Esophagus muscularis mucosa (tissue), 4 donors: ENCODE measurements at regions not wholly inside any gene's neighbourhood (a gene's known extent, or its start where the extent isn't known, plus 50 kb on each side); places are given as distances from the start of the nearest gene placed in this dataset.

Experiments used
- EP300 ChIP-seq: sonication (generic); formaldehyde crosslinking; IDR thresholded peaks from one replicate; pipeline ENCODE4 v1.6.1; 2017; ENCODE audit warnings: antibody characterized with exemption
- POLR2A ChIP-seq: fragments of 450-650 bp; IDR thresholded peaks from one replicate; pipeline ENCODE4 v1.6.1; 2017; ENCODE audit warnings: antibody characterized with exemption, moderate library complexity, mild to moderate bottlenecking, low read depth
- POLR2AphosphoS5 ChIP-seq, 2 donors: sonication (generic); formaldehyde crosslinking; IDR thresholded peaks; one replicate each; pipeline ENCODE4 v1.6.1; 2017; ENCODE audit warnings: antibody characterized with exemption in 2 of 2
- TF ChIP-seq, protein P1 (sequence below), 3 experiments: fragments of 200-600 bp in 2 of 3; fragments of 450-650 bp in 1 of 3; sonication (generic) in 2 of 3; IDR thresholded peaks; one replicate each; pipeline ENCODE4 v1.5.1; 2017 to 2019; ENCODE audit warnings: antibody characterized with exemption in 3 of 3, mild to moderate bottlenecking in 2 of 3, moderate library complexity in 1 of 3

DNA sequence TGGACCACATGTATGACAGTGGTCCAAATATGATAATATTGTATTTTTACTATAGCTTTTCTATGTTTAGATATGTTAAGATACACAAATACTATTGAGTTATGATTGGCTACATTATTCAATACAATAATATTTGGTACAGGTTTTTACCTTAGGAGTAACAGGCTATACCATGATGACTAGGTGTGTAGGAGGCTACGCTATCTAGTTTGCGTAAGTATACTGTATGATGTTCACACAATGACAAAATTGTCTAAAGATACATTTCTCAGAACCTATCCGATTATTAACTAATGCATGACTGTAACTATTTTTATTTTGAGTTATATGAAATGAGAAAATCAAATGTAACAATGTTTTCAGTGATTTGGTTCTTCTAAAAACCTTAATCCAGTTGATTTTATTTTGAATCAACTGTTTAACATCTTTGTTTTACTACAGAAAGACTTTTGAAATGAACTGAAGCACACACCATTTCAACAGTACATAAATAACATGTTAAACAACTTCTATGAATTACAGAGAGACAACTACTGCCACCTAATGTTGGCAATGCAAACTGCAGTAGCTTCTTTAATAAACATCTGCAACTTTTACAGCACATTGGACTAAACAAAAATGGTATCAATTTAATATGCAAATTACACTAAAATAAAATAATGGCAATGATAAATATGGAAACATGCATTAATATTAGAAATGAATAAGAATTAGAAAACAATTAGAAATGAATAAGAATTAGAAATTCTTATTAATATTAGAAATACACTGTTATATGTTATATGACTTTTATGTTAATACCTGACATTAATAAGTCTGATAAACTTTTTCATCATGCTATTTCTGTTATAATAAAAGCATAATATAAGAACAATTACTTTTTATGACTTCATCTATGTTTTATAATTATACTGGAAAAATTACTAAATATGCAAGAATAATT lies 255.7 kb downstream of the MBNL1 start:
- TF ChIP-seq, protein P1, sequence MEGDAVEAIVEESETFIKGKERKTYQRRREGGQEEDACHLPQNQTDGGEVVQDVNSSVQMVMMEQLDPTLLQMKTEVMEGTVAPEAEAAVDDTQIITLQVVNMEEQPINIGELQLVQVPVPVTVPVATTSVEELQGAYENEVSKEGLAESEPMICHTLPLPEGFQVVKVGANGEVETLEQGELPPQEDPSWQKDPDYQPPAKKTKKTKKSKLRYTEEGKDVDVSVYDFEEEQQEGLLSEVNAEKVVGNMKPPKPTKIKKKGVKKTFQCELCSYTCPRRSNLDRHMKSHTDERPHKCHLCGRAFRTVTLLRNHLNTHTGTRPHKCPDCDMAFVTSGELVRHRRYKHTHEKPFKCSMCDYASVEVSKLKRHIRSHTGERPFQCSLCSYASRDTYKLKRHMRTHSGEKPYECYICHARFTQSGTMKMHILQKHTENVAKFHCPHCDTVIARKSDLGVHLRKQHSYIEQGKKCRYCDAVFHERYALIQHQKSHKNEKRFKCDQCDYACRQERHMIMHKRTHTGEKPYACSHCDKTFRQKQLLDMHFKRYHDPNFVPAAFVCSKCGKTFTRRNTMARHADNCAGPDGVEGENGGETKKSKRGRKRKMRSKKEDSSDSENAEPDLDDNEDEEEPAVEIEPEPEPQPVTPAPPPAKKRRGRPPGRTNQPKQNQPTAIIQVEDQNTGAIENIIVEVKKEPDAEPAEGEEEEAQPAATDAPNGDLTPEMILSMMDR (IDR thresholded peaks at IDR 0.05) = peak; percentile 83 to 93 (median 87)
- TF ChIP-seq POLR2AphosphoS5 (IDR thresholded peaks at IDR 0.05) (no peak), POLR2A (no peak), EP300 (no peak)
